GM18517 (cell line): ENCODE measurements at regions not wholly inside any gene's neighbourhood (a gene's known extent, or its start where the extent isn't known, plus 50 kb on each side); places are given as distances from the start of the nearest gene placed in this dataset.

Experiments used
- ATAC-seq: cut with Tn5 transposase; IDR thresholded peaks from one replicate; pipeline ENCODE4 v1.9.1; 2021; ENCODE audit warnings: mild to moderate bottlenecking, moderate library complexity; ENCODE audit not compliant: unreplicated experiment

GRCh38 chr11:95451261-95451660 lies 220.3 kb upstream of the SESN3 start:
- no peak for ATAC-seq

DNA sequence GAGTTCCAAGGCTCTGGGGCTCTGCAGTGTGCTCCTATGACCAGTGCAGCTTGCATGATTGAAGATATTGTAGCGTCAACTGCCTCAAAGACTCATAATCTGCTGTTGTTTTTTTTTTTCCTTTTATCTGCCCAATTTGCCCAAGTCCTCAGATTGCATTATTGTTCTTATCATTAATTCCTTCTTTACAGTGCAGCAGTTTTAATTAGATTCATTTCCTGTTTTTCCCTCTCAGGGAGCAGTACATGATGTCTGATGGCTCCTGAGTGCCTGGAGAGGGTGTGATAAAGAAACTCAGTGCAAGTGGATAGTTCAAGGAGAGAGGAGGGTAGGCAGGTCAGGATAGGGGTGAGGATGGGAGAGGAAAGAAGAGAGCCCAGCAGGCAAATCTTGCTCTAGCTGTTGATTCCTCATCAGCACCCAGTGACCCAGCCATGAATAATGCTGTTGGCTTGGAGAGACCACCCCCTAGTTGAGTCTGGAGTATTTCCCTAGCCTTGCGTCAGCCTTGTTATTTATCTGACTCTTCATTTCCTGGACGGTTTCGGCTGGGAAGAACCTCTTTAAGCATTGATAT lies 219.6 kb upstream of the SESN3 start:
- ATAC-seq = no peak

- no peak for ATAC-seq
These were observed 214.8 kb upstream of the SESN3 start for GRCh38 chr11:95445746-95446333.

GRCh38 chr11:95444309-95445241 lies 213.6 kb upstream of the SESN3 start:
- ATAC-seq = no peak

GRCh38 chr11:95443386-95443785 lies 212.4 kb upstream of the SESN3 start:
- ATAC-seq = no peak

DNA sequence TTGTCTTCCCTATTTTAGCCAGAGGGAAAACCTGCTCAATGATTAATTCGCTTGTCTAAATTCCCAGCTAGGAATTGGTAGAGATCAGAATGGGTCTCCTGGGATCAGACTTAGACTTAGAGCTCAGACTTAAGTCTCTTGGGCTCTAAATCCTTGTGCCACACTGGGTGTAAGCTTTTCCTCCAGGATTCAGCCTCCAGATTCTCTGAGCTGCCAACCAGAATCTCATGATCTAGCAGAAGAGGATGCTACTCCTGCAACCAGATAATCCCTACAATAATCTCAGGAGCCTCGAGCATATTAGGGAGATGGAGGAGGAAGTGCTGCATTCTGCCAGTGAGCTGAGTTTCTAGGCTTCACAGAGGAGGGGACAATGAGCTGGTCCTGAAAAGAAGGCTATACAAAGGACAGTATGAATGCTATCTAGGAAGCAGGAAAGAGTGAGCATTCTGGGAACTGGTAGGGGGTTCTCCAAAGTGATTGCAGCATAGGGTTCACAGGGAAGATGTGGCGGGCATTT lies 211.6 kb upstream of the SESN3 start:
- ATAC-seq = no peak

GRCh38 chr11:95435628-95436353 lies 204.8 kb upstream of the SESN3 start:
- no peak for ATAC-seq

GRCh38 chr11:95435192-95435591 lies 204.2 kb upstream of the SESN3 start:
- ATAC-seq = no peak

- ATAC-seq = no peak
These were observed 203.6 kb upstream of the SESN3 start for GRCh38 chr11:95434489-95435057.

GRCh38 chr11:95434009-95434408 lies 203.0 kb upstream of the SESN3 start:
- ATAC-seq = no peak

DNA sequence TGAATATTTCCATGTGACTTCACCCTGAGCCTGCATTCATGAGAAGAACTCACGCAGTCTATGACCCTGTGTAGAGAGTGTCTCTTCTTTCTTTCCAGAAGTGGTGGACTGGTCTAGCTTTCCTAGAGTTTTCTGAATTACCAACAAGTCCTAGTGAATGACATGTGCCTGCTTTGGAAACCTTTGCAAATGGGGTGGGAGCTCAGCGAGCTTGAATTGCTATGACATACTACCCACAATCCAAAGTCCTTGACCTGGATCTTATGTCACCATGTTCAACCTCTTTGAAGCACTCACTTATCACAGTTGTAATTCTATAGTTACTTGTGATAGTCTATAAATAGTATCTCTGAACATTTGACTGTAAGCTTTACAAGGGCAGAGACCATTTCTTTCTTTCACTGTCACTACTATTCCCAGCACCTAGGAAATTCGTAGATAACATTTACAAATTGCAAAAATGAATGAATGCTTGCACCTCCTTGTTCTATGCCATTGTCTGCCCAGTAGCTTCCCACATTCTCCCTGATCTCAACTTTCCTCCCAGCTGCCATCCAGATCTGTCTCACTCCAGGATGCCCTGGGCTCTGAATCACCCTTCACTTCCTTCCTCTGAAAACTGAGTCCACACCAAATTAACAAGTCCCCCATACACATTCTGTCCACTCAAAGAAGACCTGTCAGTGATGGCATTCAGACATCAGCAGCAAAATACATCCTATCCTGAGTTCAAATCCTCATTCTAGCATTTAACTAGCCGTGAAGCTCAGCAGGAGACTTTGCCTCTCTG lies 201.9 kb upstream of the SESN3 start:
- ATAC-seq = no peak

- ATAC-seq = no peak
These were observed 198.4 kb upstream of the SESN3 start for GRCh38 chr11:95429376-95429907.

- no peak for ATAC-seq
These were observed 195.9 kb upstream of the SESN3 start for GRCh38 chr11:95426823-95427462.

DNA sequence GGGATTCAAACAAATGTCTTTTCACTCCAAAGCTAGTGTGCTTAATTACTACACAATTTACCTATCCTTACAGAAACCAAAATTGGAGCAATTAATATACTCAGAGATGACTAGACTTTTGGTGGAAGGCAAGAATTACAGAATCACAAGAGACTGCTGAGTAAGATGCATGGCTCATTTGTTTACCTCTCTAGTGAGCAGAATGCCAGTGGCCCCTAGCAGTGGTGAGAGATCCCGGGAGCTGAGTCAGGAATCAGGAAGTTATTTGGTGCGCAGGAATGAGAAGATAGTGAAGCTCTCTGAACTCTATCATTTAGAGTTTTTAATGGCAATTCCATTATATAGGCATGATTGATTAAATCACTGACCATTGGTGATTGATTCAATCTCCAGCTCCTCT lies 188.9 kb upstream of the SESN3 start:
- ATAC-seq = no peak

DNA sequence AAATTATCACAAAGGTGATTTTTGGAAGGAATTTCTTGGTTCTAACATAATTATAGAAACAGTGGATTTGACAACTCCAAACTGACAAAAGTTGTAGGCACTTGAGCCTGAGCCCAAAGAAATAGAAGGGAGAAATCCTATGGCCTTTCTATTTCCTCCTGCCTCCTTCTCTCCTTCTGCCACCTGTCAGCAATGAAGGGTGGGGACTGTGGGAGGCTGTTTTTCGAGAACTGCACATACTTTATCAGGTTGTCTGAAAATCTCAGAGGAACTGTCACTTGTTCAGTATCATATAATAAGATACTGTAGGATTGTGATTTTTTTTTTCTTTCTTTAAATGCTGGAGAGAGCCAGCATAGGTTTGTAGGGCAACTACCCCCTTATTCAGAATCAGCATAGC lies 187.9 kb upstream of the SESN3 start:
- ATAC-seq = no peak

- no peak for ATAC-seq
These were observed 186.8 kb upstream of the SESN3 start for GRCh38 chr11:95417832-95418231.

DNA sequence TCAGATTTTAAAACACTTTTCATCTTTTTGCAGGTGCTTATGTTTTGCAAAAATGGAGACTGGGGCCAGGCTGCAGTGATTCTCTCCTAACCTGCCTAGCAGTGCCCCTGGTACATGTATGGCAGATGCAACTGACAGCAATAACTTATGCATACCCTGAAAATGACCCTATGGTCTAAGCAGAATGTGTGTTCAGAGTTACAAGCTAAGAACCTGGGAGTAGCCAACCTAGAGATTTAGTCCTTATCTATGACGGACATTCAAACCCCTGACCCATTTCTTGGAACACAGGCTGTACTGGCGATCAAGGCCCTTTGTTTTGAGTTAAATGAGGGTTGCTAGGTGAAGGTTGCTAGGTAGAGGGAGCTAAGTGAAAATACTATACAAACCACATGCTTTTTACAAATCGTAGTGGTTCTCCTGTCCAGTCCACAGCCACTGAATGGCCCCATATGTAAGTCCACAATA lies 184.9 kb upstream of the SESN3 start:
- no peak for ATAC-seq

- ATAC-seq = no peak
These were observed 183.2 kb upstream of the SESN3 start for GRCh38 chr11:95414217-95414616.

DNA sequence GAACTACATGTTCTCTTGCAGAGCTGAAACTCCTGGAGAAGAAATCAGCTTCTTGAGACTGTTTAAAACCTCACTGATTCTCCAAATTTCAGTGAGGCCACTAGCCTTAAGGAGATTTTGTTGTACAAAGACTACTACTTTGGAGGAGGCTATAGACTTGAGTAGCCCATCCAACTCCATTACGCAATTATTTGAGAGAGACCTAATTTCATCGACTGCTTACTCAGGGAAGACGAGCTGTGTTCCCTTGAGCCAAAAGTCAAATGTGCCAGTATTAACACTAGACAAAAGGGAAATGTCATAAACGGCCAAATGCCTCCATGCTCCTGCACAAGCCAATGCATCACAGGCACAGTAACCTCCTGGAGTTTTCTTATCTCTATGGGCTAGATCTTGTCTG lies 182.8 kb upstream of the SESN3 start:
- ATAC-seq = no peak
